HG03103 (cell line): ENCODE measurements at regions not wholly inside any gene's neighbourhood (a gene's known extent, or its start where the extent isn't known, plus 50 kb on each side); places are given as distances from the start of the nearest gene placed in this dataset.

Source experiments
- ATAC-seq: cut with Tn5 transposase; IDR thresholded peaks from one replicate; pipeline ENCODE4 v1.9.1; 2021; ENCODE audit warnings: low read depth; ENCODE audit not compliant: unreplicated experiment

GRCh38 chr2:160909781-160910242 lies 250.4 kb upstream of the TANK start:
- no peak for ATAC-seq

- ATAC-seq, result no peak
Observed at GRCh38 chr2:160910681-160911080, 249.5 kb upstream of the TANK start.

- no peak for ATAC-seq
Observed at GRCh38 chr2:160911258-160911657, 249.0 kb upstream of the TANK start.

- no peak for ATAC-seq
Observed at GRCh38 chr2:160912276-160912675, 248.0 kb upstream of the TANK start.

- no peak for ATAC-seq
Observed at GRCh38 chr2:160913323-160913722, 246.9 kb upstream of the TANK start.

GRCh38 chr2:160914217-160914616 lies 246.0 kb upstream of the TANK start:
- ATAC-seq, result no peak

GRCh38 chr2:160916300-160916699 lies 243.9 kb upstream of the TANK start:
- no peak for ATAC-seq

- no peak for ATAC-seq
Observed at GRCh38 chr2:160917850-160918249, 242.4 kb upstream of the TANK start.

GRCh38 chr2:160918258-160918657 lies 242.0 kb upstream of the TANK start:
- no peak for ATAC-seq

GRCh38 chr2:160918906-160919503 lies 241.2 kb upstream of the TANK start:
- ATAC-seq, result no peak

- ATAC-seq, result no peak
Observed at GRCh38 chr2:160920061-160920460, 240.2 kb upstream of the TANK start.

- no peak for ATAC-seq
Observed at GRCh38 chr2:160920791-160921303, 239.4 kb upstream of the TANK start.

- ATAC-seq, result no peak
Observed at GRCh38 chr2:160921386-160921964, 238.8 kb upstream of the TANK start.

- ATAC-seq, result no peak
Observed at GRCh38 chr2:160924936-160925353, 235.3 kb upstream of the TANK start.

GRCh38 chr2:160925956-160926355 lies 234.3 kb upstream of the TANK start:
- ATAC-seq, result no peak

GRCh38 chr2:160927324-160927723 lies 232.9 kb upstream of the TANK start:
- ATAC-seq, result no peak

GRCh38 chr2:160928854-160929301 lies 231.3 kb upstream of the TANK start:
- ATAC-seq, result no peak

- ATAC-seq, result no peak
Observed at GRCh38 chr2:160931531-160931930, 228.7 kb upstream of the TANK start.

GRCh38 chr2:160932960-160933359 lies 227.3 kb upstream of the TANK start:
- no peak for ATAC-seq

- no peak for ATAC-seq
Observed at GRCh38 chr2:160934263-160934662, 226.0 kb upstream of the TANK start.

GRCh38 chr2:160934991-160935390 lies 225.2 kb upstream of the TANK start:
- no peak for ATAC-seq
